HepG2 (cell line): ENCODE measurements at regions not wholly inside any gene's neighbourhood (a gene's known extent, or its start where the extent isn't known, plus 50 kb on each side); places are given as distances from the start of the nearest gene placed in this dataset.

ENCODE experiments used
- CTCF ChIP-seq: sonication (generic); formaldehyde crosslinking; IDR thresholded peaks from 2 replicates; pipeline ENCODE4 v1.5.0; 2020; ENCODE audit warnings: mild to moderate bottlenecking, missing genetic modification reagents, moderate library complexity
- MEF2D ChIP-seq: sonication (generic); formaldehyde crosslinking; IDR thresholded peaks from 2 replicates; pipeline ENCODE4 v1.5.1; 2020; ENCODE audit warnings: mild to moderate bottlenecking, missing genetic modification reagents

GRCh38 chr1:38727684-38728584, 131.6 kb downstream of the RRAGC start:
- no peak for TF ChIP-seq MEF2D
- TF ChIP-seq CTCF (CRISPR knock-in tag), result no peak
